ENCODE measurements at regions not wholly inside any gene's neighbourhood (a gene's known extent, or its start where the extent isn't known, plus 50 kb on each side); places are given as distances from the start of the nearest gene placed in this dataset.

DNA sequence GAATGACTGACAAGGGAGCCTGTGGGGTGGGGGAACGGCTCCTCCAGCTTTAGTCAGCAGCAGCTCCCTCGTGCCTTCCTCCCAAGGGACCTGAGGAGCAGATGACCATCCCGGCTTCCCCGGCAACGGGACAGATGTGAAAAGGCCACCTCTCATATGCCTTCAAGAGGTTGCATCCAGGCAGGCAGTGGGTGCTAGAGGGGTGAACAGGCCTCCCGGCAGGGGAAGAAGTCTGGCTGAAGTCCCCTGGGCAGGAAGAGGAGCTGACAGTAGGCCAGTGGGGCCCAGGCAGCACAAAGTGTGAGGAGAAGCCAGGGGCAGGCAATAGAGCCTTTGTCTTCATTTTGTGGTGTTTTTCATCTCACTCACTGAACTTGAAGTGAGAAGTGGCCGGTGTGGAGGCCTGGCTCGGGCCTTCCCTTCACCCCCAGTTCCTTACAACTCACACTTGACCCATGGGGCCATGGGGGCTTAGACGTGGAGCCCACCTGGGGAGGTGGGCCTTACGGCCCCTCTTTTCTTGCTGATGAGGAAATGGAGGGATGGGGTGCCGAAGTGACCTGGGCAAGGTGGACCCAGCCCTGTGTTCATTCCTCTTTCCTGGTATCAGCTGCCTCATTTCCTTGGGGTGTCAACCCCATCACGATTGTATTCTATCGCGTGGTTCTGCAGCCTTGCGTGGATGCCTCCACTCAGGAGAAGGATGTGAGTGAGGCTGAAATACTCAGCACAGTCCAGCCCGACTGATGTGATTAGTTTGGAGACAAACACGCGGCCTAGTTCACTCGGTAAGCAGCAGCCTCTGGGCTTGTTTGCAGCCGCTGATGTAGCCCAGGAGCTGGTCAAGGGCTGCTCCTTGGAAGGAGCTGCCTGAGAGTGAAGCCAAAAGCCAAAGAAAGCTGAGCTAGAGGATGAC, 115.5 kb upstream of the ALDH1A3 start (continued):
- no peak for TF ChIP-seq YY1 (IDR thresholded peaks at IDR 0.05; ENCODE audit: low read depth)
- TF ChIP-seq, protein P1, sequence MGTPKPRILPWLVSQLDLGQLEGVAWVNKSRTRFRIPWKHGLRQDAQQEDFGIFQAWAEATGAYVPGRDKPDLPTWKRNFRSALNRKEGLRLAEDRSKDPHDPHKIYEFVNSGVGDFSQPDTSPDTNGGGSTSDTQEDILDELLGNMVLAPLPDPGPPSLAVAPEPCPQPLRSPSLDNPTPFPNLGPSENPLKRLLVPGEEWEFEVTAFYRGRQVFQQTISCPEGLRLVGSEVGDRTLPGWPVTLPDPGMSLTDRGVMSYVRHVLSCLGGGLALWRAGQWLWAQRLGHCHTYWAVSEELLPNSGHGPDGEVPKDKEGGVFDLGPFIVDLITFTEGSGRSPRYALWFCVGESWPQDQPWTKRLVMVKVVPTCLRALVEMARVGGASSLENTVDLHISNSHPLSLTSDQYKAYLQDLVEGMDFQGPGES (IDR thresholded peaks at IDR 0.05; ENCODE audit: low read depth, low read length), result no peak

DNA sequence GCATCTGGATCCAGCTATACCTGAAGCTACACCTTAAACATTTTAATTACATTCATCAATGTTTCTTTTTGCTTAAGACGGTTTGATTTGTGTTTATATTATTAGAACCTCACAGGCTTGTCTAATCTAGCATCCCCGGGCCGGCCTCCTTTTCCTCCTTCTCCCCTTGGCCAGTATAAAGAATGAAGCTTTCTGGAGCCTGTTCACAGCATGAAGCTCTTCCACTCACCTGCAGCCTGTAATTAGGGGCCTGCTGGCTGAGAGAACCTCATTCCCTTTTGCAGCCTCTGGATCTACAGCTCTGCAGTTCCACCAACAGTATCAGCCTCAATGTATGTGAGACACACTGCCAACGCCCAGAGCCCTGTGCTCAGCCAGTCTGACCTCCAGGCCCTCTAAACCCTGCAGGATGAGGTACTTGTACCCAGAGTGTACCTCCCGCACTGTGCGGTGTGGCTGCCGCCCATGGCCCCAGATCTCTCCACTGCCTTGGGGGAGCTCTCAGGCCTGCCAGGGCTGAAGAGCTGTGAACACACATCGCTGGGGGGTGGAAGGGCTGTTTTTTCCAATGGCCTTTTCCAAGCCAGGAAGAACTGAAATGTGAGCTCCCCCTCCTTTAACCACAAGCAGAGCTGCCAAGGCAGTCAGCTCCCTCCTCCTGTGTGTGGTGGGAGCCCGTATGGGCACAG, 114.7 kb upstream of the ALDH1A3 start:
- H2AFZ ChIP-seq (ENCODE audit: low read depth), result no peak overlapping the region
- no peaks in the 10 kb centered on the region for H3K36me3 ChIP-seq (replicated peaks in 1 of 2; ENCODE audit: control insufficient read depth in 1 of 2, insufficient read depth in 2 of 2, low read length in 1 of 2)
- H3K9ac ChIP-seq, result no peak overlapping the region
- ChIA-PET CTCF (interaction anchor here (0.7 to 3.9 kb wide), 9 partner anchors 11 to 245 kb away, joined by 3 to 22 read pairs (median 5); partner anchors contain the start of gene LRRK1), POLR2A (no interaction called here)
- H3K9me3 ChIP-seq, result no peaks in the 10 kb centered on the region
- H3K4me1 ChIP-seq (ENCODE audit: control insufficient read depth in 1 of 2, insufficient read depth in 2 of 2, low read depth in 1 of 2, low read length in 1 of 2), result peaks cover 8 to 80% of the 10 kb centered on the region in 2 experiments; a peak in 3 of 4 replicates
- H3K9me2 ChIP-seq, result no peaks in the 10 kb centered on the region
- no peaks in the 10 kb centered on the region for H3K79me2 ChIP-seq (ENCODE audit: insufficient read depth)
- H3K4me3 ChIP-seq (ENCODE audit: low read depth in 2 of 2, low read length in 1 of 2), result no peak overlapping the region
- 78% methylated on average over 7 of the region's 9 CpGs for WGBS (ENCODE audit: low lambda C conversion rate)
- no peaks in the 10 kb centered on the region for H4K20me1 ChIP-seq (ENCODE audit: insufficient read depth)
- DNase-seq, result peak; percentile 45
- H3K27me3 ChIP-seq (ENCODE audit: insufficient read depth), result no peaks in the 10 kb centered on the region
- H3F3A ChIP-seq (replicated peaks; ENCODE audit: insufficient read depth), result no peaks in the 10 kb centered on the region
- peak overlapping the region; percentile 65; the same call in 1 of the 2 replicates for H3K4me2 ChIP-seq
- peak overlapping the region; percentile 44 to 94; a peak in 3 of 4 replicates for H3K27ac ChIP-seq (ENCODE audit: low read depth in 2 of 2, low read length in 1 of 2)
- TF ChIP-seq NRF1 (IDR thresholded peaks at IDR 0.05; ENCODE audit: low read depth, low read length) (no peak), POLR2AphosphoS5 (IDR thresholded peaks at IDR 0.05; ENCODE audit: low read depth, low read length) (no peak), NFIC (IDR thresholded peaks at IDR 0.05; ENCODE audit: borderline replicate concordance) (peak; percentile 92), YY1 (IDR thresholded peaks at IDR 0.05; ENCODE audit: low read depth) (no peak), RFX5 (IDR thresholded peaks at IDR 0.05; ENCODE audit: low read length) (no peak), SMC3 (IDR thresholded peaks at IDR 0.05; ENCODE audit: low read depth, low read length) (no peak), RCOR1 (IDR thresholded peaks at IDR 0.05; ENCODE audit: low read length) (no peak), RXRA (IDR thresholded peaks at IDR 0.05; ENCODE audit: borderline replicate concordance, low read depth) (no peak), MEF2A (IDR thresholded peaks at IDR 0.05; ENCODE audit: borderline replicate concordance, low read depth) (no peak), FOXM1 (IDR thresholded peaks at IDR 0.05; ENCODE audit: low read depth) (no peak), RAD21 (IDR thresholded peaks at IDR 0.05; ENCODE audit: low read length) (no peak), FOXJ3 (CRISPR knock-in tag; IDR thresholded peaks at IDR 0.05) (no peak), GABPA (IDR thresholded peaks at IDR 0.05; ENCODE audit: low read depth) (no peak)
- TF ChIP-seq, protein P2, sequence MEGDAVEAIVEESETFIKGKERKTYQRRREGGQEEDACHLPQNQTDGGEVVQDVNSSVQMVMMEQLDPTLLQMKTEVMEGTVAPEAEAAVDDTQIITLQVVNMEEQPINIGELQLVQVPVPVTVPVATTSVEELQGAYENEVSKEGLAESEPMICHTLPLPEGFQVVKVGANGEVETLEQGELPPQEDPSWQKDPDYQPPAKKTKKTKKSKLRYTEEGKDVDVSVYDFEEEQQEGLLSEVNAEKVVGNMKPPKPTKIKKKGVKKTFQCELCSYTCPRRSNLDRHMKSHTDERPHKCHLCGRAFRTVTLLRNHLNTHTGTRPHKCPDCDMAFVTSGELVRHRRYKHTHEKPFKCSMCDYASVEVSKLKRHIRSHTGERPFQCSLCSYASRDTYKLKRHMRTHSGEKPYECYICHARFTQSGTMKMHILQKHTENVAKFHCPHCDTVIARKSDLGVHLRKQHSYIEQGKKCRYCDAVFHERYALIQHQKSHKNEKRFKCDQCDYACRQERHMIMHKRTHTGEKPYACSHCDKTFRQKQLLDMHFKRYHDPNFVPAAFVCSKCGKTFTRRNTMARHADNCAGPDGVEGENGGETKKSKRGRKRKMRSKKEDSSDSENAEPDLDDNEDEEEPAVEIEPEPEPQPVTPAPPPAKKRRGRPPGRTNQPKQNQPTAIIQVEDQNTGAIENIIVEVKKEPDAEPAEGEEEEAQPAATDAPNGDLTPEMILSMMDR (IDR thresholded peaks at IDR 0.05), result no peak
- TF ChIP-seq, protein P3, sequence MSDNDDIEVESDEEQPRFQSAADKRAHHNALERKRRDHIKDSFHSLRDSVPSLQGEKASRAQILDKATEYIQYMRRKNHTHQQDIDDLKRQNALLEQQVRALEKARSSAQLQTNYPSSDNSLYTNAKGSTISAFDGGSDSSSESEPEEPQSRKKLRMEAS (IDR thresholded peaks at IDR 0.05; ENCODE audit: low read depth), result no peak
- TF ChIP-seq, protein P4, sequence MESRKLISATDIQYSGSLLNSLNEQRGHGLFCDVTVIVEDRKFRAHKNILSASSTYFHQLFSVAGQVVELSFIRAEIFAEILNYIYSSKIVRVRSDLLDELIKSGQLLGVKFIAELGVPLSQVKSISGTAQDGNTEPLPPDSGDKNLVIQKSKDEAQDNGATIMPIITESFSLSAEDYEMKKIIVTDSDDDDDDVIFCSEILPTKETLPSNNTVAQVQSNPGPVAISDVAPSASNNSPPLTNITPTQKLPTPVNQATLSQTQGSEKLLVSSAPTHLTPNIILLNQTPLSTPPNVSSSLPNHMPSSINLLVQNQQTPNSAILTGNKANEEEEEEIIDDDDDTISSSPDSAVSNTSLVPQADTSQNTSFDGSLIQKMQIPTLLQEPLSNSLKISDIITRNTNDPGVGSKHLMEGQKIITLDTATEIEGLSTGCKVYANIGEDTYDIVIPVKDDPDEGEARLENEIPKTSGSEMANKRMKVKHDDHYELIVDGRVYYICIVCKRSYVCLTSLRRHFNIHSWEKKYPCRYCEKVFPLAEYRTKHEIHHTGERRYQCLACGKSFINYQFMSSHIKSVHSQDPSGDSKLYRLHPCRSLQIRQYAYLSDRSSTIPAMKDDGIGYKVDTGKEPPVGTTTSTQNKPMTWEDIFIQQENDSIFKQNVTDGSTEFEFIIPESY (IDR thresholded peaks at IDR 0.05; ENCODE audit: borderline replicate concordance, low read depth), result 0 out of 2 replicates have a peak, but pooled peaks have one; percentile 57
- TF ChIP-seq, protein P5, sequence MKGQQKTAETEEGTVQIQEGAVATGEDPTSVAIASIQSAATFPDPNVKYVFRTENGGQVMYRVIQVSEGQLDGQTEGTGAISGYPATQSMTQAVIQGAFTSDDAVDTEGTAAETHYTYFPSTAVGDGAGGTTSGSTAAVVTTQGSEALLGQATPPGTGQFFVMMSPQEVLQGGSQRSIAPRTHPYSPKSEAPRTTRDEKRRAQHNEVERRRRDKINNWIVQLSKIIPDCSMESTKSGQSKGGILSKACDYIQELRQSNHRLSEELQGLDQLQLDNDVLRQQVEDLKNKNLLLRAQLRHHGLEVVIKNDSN (IDR thresholded peaks at IDR 0.05; ENCODE audit: borderline replicate concordance, low read depth), result no peak
- TF ChIP-seq, protein P6, sequence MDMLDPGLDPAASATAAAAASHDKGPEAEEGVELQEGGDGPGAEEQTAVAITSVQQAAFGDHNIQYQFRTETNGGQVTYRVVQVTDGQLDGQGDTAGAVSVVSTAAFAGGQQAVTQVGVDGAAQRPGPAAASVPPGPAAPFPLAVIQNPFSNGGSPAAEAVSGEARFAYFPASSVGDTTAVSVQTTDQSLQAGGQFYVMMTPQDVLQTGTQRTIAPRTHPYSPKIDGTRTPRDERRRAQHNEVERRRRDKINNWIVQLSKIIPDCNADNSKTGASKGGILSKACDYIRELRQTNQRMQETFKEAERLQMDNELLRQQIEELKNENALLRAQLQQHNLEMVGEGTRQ (IDR thresholded peaks at IDR 0.05; ENCODE audit: borderline replicate concordance, low read depth, low read length), result no peak
